IPS-NIHi11 (cell line): ENCODE measurements at regions not wholly inside any gene's neighbourhood (a gene's known extent, or its start where the extent isn't known, plus 50 kb on each side); places are given as distances from the start of the nearest gene placed in this dataset.

ENCODE experiments used
- DNase-seq: peaks from one replicate; pipeline ENCODE4 v3.0.0; 2012; ENCODE audit warnings: mixed read lengths, low spot score

GRCh38 chr11:45518141-45518832 is 147.1 kb downstream of the CHST1 start:
- DNase-seq = peak; percentile 93

- DNase-seq = no peak
These were observed 148.2 kb downstream of the CHST1 start for GRCh38 chr11:45517171-45517770.

- DNase-seq = no peak
These were observed 151.5 kb downstream of the CHST1 start for GRCh38 chr11:45513821-45514340.

GRCh38 chr11:45512471-45513148 is 152.8 kb downstream of the CHST1 start:
- no peak for DNase-seq

- DNase-seq = no peak
These were observed 153.9 kb downstream of the CHST1 start for GRCh38 chr11:45511566-45511965.

- no peak for DNase-seq
These were observed 157.5 kb downstream of the CHST1 start for GRCh38 chr11:45507916-45508315.

- DNase-seq = no peak
These were observed 162.1 kb downstream of the CHST1 start for GRCh38 chr11:45503311-45503710.

- DNase-seq = no peak
These were observed 163.2 kb downstream of the CHST1 start for GRCh38 chr11:45502226-45502545.

- DNase-seq = no peak
These were observed 163.8 kb downstream of the CHST1 start for GRCh38 chr11:45501392-45502225.

GRCh38 chr11:45500451-45500850 is 165.0 kb downstream of the CHST1 start:
- DNase-seq = no peak

GRCh38 chr11:45494738-45495137 is 170.7 kb downstream of the CHST1 start:
- DNase-seq = no peak

GRCh38 chr11:45489281-45489905 is 176.0 kb downstream of the CHST1 start:
- peak; percentile 31 for DNase-seq

GRCh38 chr11:45486461-45486860 is 179.0 kb downstream of the CHST1 start:
- DNase-seq = no peak

GRCh38 chr11:45485070-45485707 is 180.2 kb downstream of the CHST1 start:
- DNase-seq = no peak

- DNase-seq = no peak
These were observed 181.0 kb downstream of the CHST1 start for GRCh38 chr11:45484326-45484883.

GRCh38 chr11:45483416-45483815 is 182.0 kb downstream of the CHST1 start:
- no peak for DNase-seq

GRCh38 chr11:45482331-45482730 is 183.1 kb downstream of the CHST1 start:
- DNase-seq = no peak

- DNase-seq = no peak
These were observed 184.4 kb downstream of the CHST1 start for GRCh38 chr11:45481026-45481425.

GRCh38 chr11:45477588-45477987 is 187.8 kb downstream of the CHST1 start:
- no peak for DNase-seq

GRCh38 chr11:45476126-45476525 is 189.3 kb downstream of the CHST1 start:
- DNase-seq = no peak

- DNase-seq = no peak
These were observed 189.0 kb upstream of the SYT13 start for GRCh38 chr11:45475173-45475572.
